NCI-H146 treated with DMSO at 0.1 percent for 48 hours (cell line): ENCODE measurements at regions not wholly inside any gene's neighbourhood (a gene's known extent, or its start where the extent isn't known, plus 50 kb on each side); places are given as distances from the start of the nearest gene placed in this dataset.
A peak's percentile ranks its signal among the peaks of the same experiment; 100 is the strongest.

Experiments
- DNase-seq: peaks from one replicate; lab custom pipeline; 2025; ENCODE audit not compliant: unreplicated experiment; lab: John Stamatoyannopoulos, UW

DNA sequence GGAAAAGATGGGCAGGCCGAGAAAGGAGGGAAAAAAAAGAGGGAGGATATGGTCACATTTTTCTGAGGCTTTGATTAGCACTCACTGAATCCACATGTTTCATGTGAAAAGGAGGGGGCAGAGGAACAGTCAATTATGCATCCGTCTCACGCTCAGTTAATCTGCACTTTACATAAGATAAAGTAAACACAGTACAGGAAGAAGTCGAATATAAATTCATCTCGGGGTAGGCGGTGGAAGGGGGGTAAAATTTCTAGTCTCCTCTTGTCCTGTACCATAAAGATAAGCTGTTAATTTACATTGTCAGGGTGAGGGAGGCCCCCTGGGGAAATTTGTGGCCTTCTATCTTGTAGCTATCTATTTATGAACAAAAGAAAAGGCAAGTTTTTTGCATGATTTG, 73.1 kb upstream of the CES5A start:
- no peak for DNase-seq

DNA sequence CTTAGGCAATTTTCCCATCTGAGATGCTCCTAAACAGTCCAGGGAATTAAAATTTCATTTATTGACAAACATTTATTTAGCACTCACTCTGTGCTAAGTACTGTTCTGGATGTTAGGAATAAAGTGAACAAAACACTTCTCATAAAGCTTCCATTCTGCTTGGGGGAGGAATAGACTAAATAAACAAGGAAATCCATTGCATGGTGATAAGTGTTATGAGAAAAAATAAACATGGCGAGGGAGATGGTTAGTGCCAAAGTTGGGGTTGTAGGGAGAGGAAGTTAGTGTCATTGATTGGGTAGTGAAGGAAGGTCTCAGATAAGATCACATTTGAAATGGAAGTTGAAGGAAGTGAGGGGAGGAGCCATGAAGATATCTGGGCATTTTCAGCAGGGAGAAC, 72.2 kb upstream of the CES5A start:
- no peak for DNase-seq

DNA sequence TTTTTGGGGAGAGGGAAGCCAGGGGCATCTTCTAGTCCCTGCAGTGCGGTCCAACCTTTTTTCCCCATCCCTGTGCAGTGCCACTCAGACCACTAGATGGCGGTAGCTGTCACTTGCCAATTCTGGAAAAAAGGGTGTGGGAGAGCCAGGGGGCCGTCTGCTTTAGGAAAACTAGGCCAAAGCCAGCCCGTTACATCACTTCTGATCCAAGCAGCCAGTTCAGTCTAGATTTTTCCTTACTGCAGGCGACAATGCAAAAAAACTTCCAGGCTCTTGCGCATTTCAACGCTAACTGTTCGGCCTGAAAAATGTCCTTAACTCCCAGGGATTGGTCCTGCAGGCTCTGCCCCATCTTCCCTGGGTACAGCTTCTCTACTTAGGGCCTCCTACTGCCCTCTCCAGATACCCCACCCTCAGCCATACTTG, 69.2 kb upstream of the CES5A start:
- peak; percentile 0 for DNase-seq

DNA sequence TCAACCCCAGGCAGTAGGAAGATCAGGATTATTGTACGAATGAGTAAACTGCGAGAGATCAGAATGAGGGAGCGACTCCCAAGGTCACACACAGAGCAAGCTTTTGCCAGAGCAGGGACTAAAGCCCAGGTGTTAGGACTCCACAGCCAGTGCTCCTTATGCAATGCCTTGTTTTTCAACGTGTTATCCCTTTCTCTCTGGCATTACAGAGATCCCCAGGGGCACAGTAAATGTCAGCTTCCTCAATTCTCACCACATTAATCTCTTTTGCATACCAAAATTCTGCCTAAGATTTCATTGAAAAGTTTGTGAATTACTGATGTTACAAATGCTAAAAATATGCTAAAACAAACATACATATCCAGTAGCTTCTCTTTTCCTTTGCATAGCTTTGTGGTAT, 68.1 kb upstream of the CES5A start:
- DNase-seq: no peak

DNA sequence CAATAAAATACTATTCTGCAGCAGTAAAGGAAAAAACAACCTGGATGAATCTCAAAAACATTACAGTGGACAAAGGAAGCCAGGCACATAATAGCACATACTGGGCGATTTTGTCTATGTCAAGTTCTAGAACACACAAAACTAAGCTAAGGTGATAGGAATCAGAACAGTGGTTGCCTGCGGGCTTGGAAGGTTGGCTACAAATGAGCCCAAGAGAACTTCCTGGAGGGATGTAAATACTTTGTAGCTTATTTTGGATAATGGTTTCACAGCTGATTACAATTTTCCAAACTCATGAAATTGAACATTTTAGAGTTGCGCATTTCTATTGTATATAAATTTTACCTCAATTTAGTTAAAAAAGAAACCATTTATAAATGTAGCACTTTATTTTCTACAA, 67.6 kb upstream of the CES5A start:
- no peak for DNase-seq

DNA sequence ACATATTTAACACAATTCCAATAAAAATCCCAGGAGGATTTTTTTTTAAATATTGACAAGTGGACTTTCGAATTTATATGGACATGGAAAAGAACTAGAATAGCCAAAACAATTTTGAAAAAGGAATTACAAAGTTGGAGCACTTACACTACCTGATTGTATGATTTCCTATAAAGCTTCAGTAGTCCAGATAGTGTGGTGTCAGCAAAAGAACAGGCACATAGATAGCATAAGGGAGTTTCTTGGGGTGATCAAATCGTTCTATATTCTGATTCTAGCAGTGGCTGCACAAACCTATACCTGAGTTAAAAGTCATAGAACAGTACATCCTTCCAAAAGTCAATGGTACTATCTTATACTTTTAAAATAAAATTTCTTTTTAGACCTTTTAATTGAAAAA, 66.4 kb upstream of the CES5A start:
- no peak for DNase-seq

DNA sequence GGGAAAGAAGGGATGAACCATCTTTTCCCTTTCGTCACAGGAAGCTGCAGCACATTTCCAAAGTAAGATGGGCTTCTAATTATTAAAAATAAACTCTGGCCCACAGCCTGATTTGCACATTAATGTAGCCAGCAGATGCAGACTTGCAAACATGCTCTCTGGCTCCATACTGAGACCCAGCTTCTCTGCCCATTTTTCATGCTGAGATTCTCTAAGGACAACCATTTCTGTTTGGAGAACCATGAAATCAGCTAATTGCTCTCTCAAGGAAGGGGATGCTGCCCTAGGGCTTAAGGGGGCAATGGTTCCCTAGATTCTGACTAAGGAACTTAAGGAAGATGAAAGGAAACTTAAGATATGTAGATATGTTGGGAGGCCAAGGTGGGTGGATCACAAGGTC, 63.0 kb upstream of the CES5A start:
- no peak for DNase-seq

DNA sequence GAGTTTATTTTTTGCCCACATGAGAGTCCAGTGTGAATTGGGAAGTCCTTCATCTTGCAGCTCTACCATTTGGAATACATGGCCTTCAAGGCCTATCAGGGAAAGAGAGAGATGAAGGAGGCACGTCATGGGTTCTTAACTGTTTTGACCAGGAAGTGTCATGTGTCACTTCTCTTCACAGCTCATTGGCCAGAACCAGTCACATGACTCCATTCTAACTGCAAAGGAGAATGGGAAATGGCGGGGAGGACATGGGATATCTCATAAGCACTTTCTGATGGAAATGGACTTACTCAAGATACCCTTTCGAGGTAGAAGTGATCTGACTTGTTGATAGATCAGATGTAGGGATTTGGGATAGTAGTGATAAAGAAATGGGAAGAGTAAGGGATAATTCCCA, 57.9 kb upstream of the CES5A start:
- DNase-seq: no peak

DNA sequence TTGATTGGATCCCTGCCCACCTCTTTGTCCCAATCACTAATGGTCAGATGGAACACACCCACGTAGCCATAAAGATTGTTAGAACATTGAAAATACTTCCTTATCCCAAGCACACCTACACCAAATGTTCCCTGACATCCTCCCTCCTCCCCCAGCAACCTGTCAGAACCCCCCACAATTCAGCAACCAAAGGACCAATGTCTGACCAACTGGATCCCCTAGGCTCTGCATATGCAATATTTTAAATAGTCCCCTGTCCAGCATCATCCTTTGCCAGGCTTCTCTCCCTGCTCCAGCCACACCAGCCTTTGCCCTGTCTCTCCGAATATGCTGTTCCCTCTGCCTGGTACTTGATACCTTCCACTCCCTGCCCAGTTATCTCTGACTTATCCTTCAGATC, 54.9 kb upstream of the CES5A start:
- no peak for DNase-seq

DNA sequence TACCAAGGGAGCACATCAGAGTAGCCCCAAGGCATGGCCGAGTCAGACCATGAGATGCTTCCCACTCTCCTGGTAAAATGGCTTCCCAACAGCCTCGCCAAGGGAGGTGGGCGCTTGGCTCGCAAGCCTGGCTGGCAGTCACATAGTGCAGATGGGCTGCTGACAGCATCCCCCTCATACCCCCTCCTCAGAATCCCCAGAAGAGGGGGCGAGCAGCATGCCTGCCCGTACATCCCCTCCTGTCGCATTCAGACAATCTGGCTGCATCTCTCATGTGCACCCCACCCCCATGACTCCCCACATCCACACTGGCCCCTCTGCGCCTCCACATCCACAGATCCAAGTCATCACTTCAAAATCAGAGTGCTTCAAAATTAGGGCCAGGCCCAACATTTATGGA, 54.0 kb upstream of the CES5A start:
- no peak for DNase-seq

DNA sequence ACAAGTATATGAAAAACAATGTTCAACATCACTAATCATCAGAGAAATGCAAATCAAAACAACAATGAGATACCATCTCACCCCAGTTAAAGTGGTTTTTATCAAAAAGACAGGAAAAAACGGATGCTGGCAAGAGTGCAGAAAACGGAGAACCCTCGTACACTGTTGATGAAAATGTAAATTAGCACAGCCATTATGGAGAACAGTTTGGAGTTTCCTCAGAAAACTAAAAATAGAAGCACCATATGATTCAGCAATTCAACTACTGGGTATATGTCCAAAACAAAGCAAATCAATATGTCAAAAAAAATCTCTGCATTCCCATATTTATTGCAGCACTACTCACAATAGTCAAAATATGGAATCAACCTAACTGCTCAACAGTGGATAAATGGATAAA, 50.1 kb upstream of the CES5A start:
- no peak for DNase-seq
